Medulla oblongata (tissue), 1 donor: ENCODE measurements at regions not wholly inside any gene's neighbourhood (a gene's known extent, or its start where the extent isn't known, plus 50 kb on each side); places are given as distances from the start of the nearest gene placed in this dataset.
"Not testable (repeated sequence)": the region's sequence is repeated elsewhere in the genome, so short reads cannot be mapped to it uniquely, and the experiment has no call there.

Source experiments
- DNase-seq: peaks from one replicate; pipeline ENCODE4 v3.0.0-alpha.2; 2015; ENCODE audit errors: extremely low spot score

GRCh38 chr14:19169561-19170362, 202.5 kb downstream of the POTEM start:
- DNase-seq, result not testable (repeated sequence)

GRCh38 chr14:19172745-19173144, 205.5 kb downstream of the POTEM start:
- DNase-seq, result peak; percentile 1

GRCh38 chr14:19173188-19173587, 206.0 kb downstream of the POTEM start:
- not testable (repeated sequence) for DNase-seq

- not testable (repeated sequence) for DNase-seq
These were observed 210.2 kb downstream of the POTEM start for GRCh38 chr14:19177435-19177834.

GRCh38 chr14:19180297-19180696, 213.1 kb downstream of the POTEM start:
- not testable (repeated sequence) for DNase-seq

- not testable (repeated sequence) for DNase-seq
These were observed 213.6 kb downstream of the POTEM start for GRCh38 chr14:19180881-19181280.

- DNase-seq, result not testable (repeated sequence)
These were observed 227.9 kb downstream of the POTEM start for GRCh38 chr14:19195146-19195545.

GRCh38 chr14:19197488-19198234, 230.4 kb downstream of the POTEM start:
- not testable (repeated sequence) for DNase-seq

- DNase-seq, result not testable (repeated sequence)
These were observed 231.1 kb downstream of the POTEM start for GRCh38 chr14:19198341-19198740.

- not testable (repeated sequence) for DNase-seq
These were observed 232.6 kb downstream of the POTEG start for GRCh38 chr14:19201394-19202052.

GRCh38 chr14:19202053-19202442, 232.1 kb downstream of the POTEG start:
- not testable (repeated sequence) for DNase-seq

GRCh38 chr14:19203250-19203972, 230.7 kb downstream of the POTEG start:
- not testable (repeated sequence) for DNase-seq

- not testable (repeated sequence) for DNase-seq
These were observed 229.3 kb downstream of the POTEG start for GRCh38 chr14:19204827-19205226.

GRCh38 chr14:19216480-19216879, 217.7 kb downstream of the POTEG start:
- DNase-seq, result not testable (repeated sequence)

GRCh38 chr14:19219423-19219822, 214.7 kb downstream of the POTEG start:
- not testable (repeated sequence) for DNase-seq

GRCh38 chr14:19231421-19231820, 202.7 kb downstream of the POTEG start:
- DNase-seq, result not testable (repeated sequence)

- not testable (repeated sequence) for DNase-seq
These were observed 200.1 kb downstream of the POTEG start for GRCh38 chr14:19234059-19234458.

GRCh38 chr14:19237656-19238055, 196.5 kb downstream of the POTEG start:
- DNase-seq, result not testable (repeated sequence)

GRCh38 chr14:19238584-19238983, 195.6 kb downstream of the POTEG start:
- DNase-seq, result not testable (repeated sequence)

GRCh38 chr14:19239981-19240380, 194.2 kb downstream of the POTEG start:
- DNase-seq, result not testable (repeated sequence)

- DNase-seq, result not testable (repeated sequence)
These were observed 193.8 kb downstream of the POTEG start for GRCh38 chr14:19240387-19240786.
